ENCODE measurements at regions not wholly inside any gene's neighbourhood (a gene's known extent, or its start where the extent isn't known, plus 50 kb on each side); places are given as distances from the start of the nearest gene placed in this dataset.

DNA sequence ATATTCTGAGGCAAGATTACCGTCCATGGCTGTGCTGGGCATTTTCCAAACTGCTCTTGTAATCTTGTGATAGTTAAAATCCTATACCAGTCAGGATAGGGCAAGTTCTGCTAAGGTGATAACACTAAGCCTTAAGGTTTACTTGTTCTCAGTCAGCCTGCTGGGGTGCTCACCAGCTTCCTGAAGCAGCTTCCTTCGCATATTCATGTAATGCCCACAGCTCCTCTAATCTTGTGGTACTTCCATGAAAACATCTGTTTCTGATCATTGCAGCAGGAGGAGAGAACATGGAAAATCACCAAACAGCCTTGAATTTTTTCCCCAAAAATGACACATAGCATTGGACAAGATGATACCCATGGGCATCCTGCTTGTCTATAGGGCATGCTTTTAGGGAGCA, 473.2 kb downstream of the MED10 start:
- DNase-seq: no peak
- TF ChIP-seq, protein P1, sequence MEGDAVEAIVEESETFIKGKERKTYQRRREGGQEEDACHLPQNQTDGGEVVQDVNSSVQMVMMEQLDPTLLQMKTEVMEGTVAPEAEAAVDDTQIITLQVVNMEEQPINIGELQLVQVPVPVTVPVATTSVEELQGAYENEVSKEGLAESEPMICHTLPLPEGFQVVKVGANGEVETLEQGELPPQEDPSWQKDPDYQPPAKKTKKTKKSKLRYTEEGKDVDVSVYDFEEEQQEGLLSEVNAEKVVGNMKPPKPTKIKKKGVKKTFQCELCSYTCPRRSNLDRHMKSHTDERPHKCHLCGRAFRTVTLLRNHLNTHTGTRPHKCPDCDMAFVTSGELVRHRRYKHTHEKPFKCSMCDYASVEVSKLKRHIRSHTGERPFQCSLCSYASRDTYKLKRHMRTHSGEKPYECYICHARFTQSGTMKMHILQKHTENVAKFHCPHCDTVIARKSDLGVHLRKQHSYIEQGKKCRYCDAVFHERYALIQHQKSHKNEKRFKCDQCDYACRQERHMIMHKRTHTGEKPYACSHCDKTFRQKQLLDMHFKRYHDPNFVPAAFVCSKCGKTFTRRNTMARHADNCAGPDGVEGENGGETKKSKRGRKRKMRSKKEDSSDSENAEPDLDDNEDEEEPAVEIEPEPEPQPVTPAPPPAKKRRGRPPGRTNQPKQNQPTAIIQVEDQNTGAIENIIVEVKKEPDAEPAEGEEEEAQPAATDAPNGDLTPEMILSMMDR (IDR thresholded peaks at IDR 0.05; ENCODE audit: low read depth, low read length): no peak
- peaks cover 28% of the 10 kb centered on the region for H3K27me3 ChIP-seq (ENCODE audit: insufficient read depth, low read depth, severe bottlenecking)
- H3K9me3 ChIP-seq (ENCODE audit: severe bottlenecking): no peaks in the 10 kb centered on the region
- H3K36me3 ChIP-seq: no peaks in the 10 kb centered on the region
- H3K27ac ChIP-seq: no peak overlapping the region
- no peak overlapping the region for H3K4me3 ChIP-seq (ENCODE audit: low read depth, low read length)

DNA sequence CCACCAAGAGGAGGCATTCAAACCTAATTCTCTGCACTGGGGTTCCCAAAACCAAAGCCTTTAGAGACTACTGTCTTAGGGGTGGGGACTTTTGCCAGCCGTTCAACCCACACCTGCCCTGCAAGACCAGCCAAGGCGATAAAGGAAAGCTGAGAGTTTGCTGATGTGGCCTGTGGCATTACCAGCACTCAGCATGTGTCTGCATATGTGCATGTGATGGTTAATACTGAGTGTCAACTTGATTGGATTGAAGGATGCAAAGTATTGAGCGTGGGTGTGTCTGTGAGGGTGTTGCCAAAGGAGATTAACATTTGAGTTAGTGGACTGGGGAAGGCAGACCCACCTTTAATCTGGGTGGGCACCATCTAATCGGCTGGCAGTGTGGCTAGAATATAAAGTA, 474.2 kb downstream of the MED10 start:
- peaks cover 22% of the 10 kb centered on the region for H3K27me3 ChIP-seq (ENCODE audit: insufficient read depth, low read depth, severe bottlenecking)
- no peak overlapping the region for H3K27ac ChIP-seq
- H3K4me3 ChIP-seq (ENCODE audit: low read depth, low read length): no peak overlapping the region
- DNase-seq: no peak
- no peaks in the 10 kb centered on the region for H3K9me3 ChIP-seq (ENCODE audit: severe bottlenecking)
- no peaks in the 10 kb centered on the region for H3K36me3 ChIP-seq
- TF ChIP-seq, protein P1 (IDR thresholded peaks at IDR 0.05; ENCODE audit: low read depth, low read length): no peak

DNA sequence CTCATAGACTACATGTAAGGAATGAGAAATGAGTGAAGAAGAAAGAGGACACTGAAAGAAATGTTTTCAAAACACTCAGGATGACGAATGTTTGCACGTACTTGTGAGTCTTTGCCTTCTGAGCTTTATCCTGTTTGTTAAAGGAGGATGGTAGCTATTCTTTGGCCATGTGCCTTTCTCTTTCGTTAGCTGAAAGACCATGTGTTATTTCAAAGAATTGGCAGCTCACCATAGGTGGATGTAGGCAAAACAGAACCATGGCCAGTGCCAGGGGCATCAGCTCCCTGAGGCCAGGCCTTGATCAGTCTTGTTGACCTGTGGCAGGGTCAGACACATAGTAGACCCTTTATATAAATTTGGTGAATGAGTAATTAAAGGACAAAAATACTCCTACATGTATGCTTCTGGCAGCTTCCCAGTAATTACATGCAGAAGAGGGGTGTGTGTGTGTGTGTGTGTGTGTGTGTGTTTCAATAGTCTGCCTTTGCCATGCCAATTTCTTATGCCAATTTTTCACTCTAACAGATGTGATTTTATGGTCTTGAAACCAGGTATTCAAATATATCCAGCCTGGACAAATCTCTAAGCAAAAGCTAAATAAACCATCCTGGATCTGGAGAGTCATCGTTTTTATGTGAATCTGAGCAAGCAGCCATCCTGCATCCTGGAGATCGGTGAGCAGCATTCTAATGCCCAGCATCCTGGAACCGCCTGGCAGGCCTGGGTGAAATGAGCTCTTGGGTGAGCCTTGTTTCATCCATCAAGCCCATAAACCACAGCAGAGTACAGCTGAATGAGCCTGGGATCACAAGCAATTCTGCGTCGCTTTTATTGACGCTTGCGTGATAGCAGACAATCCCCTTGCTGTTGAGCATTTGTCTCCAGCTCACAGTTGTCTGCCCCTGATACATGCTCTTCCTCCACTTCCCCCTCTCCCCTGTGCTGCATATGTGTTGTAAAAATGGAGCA, 475.4 kb downstream of the MED10 start:
- TF ChIP-seq, protein P1 (IDR thresholded peaks at IDR 0.05; ENCODE audit: low read depth, low read length): no peak
- no peak for DNase-seq
- Histone ChIP-seq H3K9me3 (ENCODE audit: severe bottlenecking) (no peaks in the 10 kb centered on the region), H3K27ac (no peak overlapping the region), H3K36me3 (no peaks in the 10 kb centered on the region), H3K4me3 (ENCODE audit: low read depth, low read length) (no peak overlapping the region), H3K27me3 (ENCODE audit: insufficient read depth, low read depth, severe bottlenecking) (peaks cover 18% of the 10 kb centered on the region)

DNA sequence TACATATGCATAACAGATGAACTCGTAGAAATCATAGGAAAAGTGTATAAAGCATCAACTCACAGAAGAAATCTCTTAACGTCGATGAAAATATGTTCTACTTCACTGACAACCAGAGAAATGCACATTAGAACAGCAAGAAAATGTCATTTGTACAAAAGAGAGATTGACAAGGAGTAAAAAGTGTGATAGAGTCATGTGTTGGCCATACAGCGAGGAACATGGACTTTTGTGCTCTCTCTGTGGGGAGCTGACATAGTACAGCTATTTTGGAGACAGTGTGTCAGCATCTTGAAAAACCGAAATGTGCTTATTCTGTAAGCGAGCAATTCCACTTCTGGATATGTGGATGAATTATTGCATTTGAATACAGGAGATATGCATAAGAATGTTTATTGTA, 477.9 kb downstream of the ICE1 start:
- H3K36me3 ChIP-seq: no peaks in the 10 kb centered on the region
- peaks cover 3% of the 10 kb centered on the region for H3K27me3 ChIP-seq (ENCODE audit: insufficient read depth, low read depth, severe bottlenecking)
- TF ChIP-seq, protein P1 (IDR thresholded peaks at IDR 0.05; ENCODE audit: low read depth, low read length): no peak
- no peak overlapping the region for H3K27ac ChIP-seq
- H3K9me3 ChIP-seq (ENCODE audit: severe bottlenecking): no peaks in the 10 kb centered on the region
- no peak overlapping the region for H3K4me3 ChIP-seq (ENCODE audit: low read depth, low read length)
- DNase-seq: no peak

DNA sequence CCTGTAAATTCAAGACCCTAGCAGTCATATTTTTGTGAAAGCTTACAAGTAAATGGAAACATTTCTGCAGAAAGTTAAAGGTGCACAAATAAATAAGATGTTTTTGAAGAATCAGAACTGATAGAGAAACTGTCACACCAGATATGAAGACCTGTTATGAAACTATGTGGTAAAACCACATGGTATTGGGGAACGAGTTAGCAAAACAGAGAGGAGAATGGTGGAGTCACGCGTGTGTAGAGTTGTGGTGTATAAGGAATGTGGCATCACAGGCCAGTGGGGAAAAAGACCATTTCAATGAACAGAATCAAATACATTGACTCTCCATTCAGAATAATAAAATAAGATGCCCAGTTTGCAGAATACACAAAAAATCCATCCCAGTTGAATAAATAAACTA, 477.2 kb downstream of the ICE1 start:
- no peak overlapping the region for H3K27ac ChIP-seq
- no peaks in the 10 kb centered on the region for H3K27me3 ChIP-seq (ENCODE audit: insufficient read depth, low read depth, severe bottlenecking)
- no peaks in the 10 kb centered on the region for H3K36me3 ChIP-seq
- no peak for DNase-seq
- no peak overlapping the region for H3K4me3 ChIP-seq (ENCODE audit: low read depth, low read length)
- no peaks in the 10 kb centered on the region for H3K9me3 ChIP-seq (ENCODE audit: severe bottlenecking)
- TF ChIP-seq, protein P1 (IDR thresholded peaks at IDR 0.05; ENCODE audit: low read depth, low read length): no peak
